A549 (cell line): ENCODE measurements at regions not wholly inside any gene's neighbourhood (a gene's known extent, or its start where the extent isn't known, plus 50 kb on each side); places are given as distances from the start of the nearest gene placed in this dataset.

Experiments used
- BHLHE40 ChIP-seq: IDR thresholded peaks from 2 replicates; pipeline ENCODE4 v1.6.1; 2012; ENCODE audit warnings: low read depth, low read length, inconsistent platforms
- CBX8 ChIP-seq: fragments of 200-600 bp; sonication (generic); IDR thresholded peaks from 2 replicates; pipeline ENCODE4 v1.6.1; 2016
- CEBPB ChIP-seq, 2 experiments: fragments of >200 bp in 1 of 2; sonication (Bioruptor Twin) in 1 of 2; formaldehyde crosslinking in 1 of 2; IDR thresholded peaks; 2 replicates each; pipeline ENCODE4 v1.6.1; 2012 to 2016
- HOXA7 ChIP-seq: fragments of 250-450 bp; sonication (Bioruptor Pico); IDR thresholded peaks from 2 replicates; pipeline ENCODE4 v1.5.0; 2020; ENCODE audit warnings: mild to moderate bottlenecking, moderate library complexity
- KDM1A ChIP-seq: fragments of 200-600 bp; sonication (generic); IDR thresholded peaks from 2 replicates; pipeline ENCODE4 v1.6.1; 2016; ENCODE audit warnings: low read depth, mild to moderate bottlenecking
- RAD21 ChIP-seq, 2 experiments: fragments of >200 bp in 1 of 2; sonication (Bioruptor Twin) in 1 of 2; formaldehyde crosslinking in 1 of 2; IDR thresholded peaks in 1 of 2; conservative IDR thresholded peaks in 1 of 2; 2 replicates in 1 of 2; 3 replicates in 1 of 2; pipeline ENCODE4 v1.6.1; 2012 to 2018; ENCODE audit warnings: inconsistent platforms in 1 of 2
- RARB ChIP-seq: fragments of 250-450 bp; sonication (Bioruptor Pico); IDR thresholded peaks from 2 replicates; pipeline ENCODE4 v1.8.0; 2021; ENCODE audit warnings: mild to moderate bottlenecking, moderate library complexity
- TF ChIP-seq, protein P1 (sequence below): fragments of >200 bp; sonication (Bioruptor Twin); formaldehyde crosslinking; IDR thresholded peaks from 3 replicates; pipeline ENCODE4 v1.5.1; 2016
- TF ChIP-seq, protein P2 (sequence below): fragments of 450-650 bp; IDR thresholded peaks from 2 replicates; pipeline ENCODE4 v1.6.1; 2014; ENCODE audit warnings: antibody characterized with exemption
- TF ChIP-seq, protein P3 (sequence below): fragments of >200 bp; sonication (Bioruptor Twin); formaldehyde crosslinking; IDR thresholded peaks from 2 replicates; pipeline ENCODE4 v1.6.1; 2016
- TF ChIP-seq, protein P4 (sequence below): fragments of 250-450 bp; sonication (Bioruptor Pico); IDR thresholded peaks from 2 replicates; pipeline ENCODE4 v1.5.0; 2021; ENCODE audit warnings: mild to moderate bottlenecking, moderate library complexity, borderline replicate concordance

GRCh38 chr5:98209418-98209817 is 564.0 kb upstream of the RGMB start:
- TF ChIP-seq, protein P1, sequence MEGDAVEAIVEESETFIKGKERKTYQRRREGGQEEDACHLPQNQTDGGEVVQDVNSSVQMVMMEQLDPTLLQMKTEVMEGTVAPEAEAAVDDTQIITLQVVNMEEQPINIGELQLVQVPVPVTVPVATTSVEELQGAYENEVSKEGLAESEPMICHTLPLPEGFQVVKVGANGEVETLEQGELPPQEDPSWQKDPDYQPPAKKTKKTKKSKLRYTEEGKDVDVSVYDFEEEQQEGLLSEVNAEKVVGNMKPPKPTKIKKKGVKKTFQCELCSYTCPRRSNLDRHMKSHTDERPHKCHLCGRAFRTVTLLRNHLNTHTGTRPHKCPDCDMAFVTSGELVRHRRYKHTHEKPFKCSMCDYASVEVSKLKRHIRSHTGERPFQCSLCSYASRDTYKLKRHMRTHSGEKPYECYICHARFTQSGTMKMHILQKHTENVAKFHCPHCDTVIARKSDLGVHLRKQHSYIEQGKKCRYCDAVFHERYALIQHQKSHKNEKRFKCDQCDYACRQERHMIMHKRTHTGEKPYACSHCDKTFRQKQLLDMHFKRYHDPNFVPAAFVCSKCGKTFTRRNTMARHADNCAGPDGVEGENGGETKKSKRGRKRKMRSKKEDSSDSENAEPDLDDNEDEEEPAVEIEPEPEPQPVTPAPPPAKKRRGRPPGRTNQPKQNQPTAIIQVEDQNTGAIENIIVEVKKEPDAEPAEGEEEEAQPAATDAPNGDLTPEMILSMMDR = no peak
- TF ChIP-seq, protein P2, sequence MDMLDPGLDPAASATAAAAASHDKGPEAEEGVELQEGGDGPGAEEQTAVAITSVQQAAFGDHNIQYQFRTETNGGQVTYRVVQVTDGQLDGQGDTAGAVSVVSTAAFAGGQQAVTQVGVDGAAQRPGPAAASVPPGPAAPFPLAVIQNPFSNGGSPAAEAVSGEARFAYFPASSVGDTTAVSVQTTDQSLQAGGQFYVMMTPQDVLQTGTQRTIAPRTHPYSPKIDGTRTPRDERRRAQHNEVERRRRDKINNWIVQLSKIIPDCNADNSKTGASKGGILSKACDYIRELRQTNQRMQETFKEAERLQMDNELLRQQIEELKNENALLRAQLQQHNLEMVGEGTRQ = no peak
- TF ChIP-seq RARB (CRISPR knock-in tag) (no peak), KDM1A (no peak), HOXA7 (CRISPR knock-in tag) (no peak), CEBPB (IDR thresholded peaks at IDR 0.05) (no peak), RAD21 (conservative IDR thresholded peaks at IDR 0.05 in 1 of 2, IDR thresholded peaks at IDR 0.05 in 1 of 2) (no peak), CBX8 (no peak), BHLHE40 (no peak)
- TF ChIP-seq, protein P3, sequence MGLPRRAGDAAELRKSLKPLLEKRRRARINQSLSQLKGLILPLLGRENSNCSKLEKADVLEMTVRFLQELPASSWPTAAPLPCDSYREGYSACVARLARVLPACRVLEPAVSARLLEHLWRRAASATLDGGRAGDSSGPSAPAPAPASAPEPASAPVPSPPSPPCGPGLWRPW = no peak
- TF ChIP-seq, protein P4, sequence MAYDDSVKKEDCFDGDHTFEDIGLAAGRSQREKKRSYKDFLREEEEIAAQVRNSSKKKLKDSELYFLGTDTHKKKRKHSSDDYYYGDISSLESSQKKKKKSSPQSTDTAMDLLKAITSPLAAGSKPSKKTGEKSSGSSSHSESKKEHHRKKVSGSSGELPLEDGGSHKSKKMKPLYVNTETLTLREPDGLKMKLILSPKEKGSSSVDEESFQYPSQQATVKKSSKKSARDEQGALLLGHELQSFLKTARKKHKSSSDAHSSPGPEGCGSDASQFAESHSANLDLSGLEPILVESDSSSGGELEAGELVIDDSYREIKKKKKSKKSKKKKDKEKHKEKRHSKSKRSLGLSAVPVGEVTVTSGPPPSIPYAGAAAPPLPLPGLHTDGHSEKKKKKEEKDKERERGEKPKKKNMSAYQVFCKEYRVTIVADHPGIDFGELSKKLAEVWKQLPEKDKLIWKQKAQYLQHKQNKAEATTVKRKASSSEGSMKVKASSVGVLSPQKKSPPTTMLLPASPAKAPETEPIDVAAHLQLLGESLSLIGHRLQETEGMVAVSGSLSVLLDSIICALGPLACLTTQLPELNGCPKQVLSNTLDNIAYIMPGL (CRISPR knock-in tag) = no peak
